RWPE1 (cell line): ENCODE measurements at regions not wholly inside any gene's neighbourhood (a gene's known extent, or its start where the extent isn't known, plus 50 kb on each side); places are given as distances from the start of the nearest gene placed in this dataset.

Experiments used
- CTCF ChIA-PET: fragments of 350-600 bp; sonication (Branson Sonifier 250); formaldehyde crosslinking; extraction: SDS; loops from one replicate; lab custom pipeline; 2021; lab: Yijun Ruan, JAX
- POLR2A ChIA-PET: fragments of 400-600 bp; formaldehyde crosslinking; extraction: SDS; loops from one replicate; lab custom pipeline; 2020; ENCODE audit warnings: antibody characterized with exemption; ENCODE audit not compliant: low non-redundant PET; lab: Yijun Ruan, JAX
- DNase-seq: peaks from one replicate; pipeline ENCODE4 v3.0.0; 2012; ENCODE audit warnings: low spot score
- H3K27ac ChIP-seq: fragments of 450-650 bp; 2 replicates; pipeline ENCODE4 v1.5.1; 2017
- TF ChIP-seq, protein P1 (sequence below): fragments of 450-650 bp; conservative IDR thresholded peaks from 2 replicates; pipeline ENCODE4 v1.5.1; 2017; ENCODE audit warnings: low read depth, mild to moderate bottlenecking

DNA sequence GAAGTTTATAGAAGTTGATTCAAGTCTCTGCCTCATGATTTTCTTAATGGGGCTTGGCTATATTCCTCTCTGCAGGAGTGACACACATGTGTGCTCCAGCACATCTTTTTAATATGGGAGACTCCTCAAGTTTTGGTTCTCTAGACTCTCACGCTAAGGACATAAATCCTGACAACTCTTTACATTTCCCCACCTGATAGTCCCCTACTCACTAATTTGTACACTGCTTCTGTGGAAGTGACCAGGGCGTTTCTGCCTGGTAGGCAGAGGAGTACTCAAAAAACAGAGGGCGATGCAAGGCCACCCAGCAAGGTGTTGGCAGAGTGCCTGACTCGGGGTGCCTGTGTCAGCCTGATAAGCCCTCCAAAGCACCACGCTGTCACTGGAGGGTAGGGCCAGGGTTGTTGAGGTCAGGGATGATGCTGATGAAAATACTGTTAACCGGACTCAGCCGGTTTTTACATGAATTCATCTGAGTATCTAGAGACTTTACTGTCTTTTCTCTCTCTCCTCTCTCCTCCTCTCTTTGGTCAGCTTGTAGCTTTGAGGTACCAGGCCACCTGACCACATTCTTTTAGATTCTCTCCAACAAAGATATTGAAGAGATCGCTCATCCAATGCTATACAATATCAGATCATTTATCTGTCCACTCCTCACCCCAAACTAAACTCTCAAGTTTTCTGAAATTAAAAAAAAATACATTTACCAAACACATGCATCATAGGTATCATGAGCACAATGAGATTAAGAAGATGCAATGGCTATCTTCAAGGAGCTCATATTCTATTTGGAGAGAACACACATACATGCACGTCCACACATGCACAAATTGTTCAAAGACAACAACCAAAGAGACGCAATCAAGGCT, 205.2 kb downstream of the PIK3R1 start:
- no peak overlapping the region for H3K27ac ChIP-seq
- TF ChIP-seq, protein P1, sequence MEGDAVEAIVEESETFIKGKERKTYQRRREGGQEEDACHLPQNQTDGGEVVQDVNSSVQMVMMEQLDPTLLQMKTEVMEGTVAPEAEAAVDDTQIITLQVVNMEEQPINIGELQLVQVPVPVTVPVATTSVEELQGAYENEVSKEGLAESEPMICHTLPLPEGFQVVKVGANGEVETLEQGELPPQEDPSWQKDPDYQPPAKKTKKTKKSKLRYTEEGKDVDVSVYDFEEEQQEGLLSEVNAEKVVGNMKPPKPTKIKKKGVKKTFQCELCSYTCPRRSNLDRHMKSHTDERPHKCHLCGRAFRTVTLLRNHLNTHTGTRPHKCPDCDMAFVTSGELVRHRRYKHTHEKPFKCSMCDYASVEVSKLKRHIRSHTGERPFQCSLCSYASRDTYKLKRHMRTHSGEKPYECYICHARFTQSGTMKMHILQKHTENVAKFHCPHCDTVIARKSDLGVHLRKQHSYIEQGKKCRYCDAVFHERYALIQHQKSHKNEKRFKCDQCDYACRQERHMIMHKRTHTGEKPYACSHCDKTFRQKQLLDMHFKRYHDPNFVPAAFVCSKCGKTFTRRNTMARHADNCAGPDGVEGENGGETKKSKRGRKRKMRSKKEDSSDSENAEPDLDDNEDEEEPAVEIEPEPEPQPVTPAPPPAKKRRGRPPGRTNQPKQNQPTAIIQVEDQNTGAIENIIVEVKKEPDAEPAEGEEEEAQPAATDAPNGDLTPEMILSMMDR: no peak
- no peak for DNase-seq
- ChIA-PET CTCF (interaction anchor here (0.6 kb wide), 1 partner anchor 216 kb away, joined by 3 read pairs; no protein-coding TSS in a partner anchor), POLR2A (interaction anchor here (1.1 kb wide), 1 partner anchor 27 kb away, joined by 3 read pairs; no protein-coding TSS in a partner anchor)

GRCh38 chr5:68421485-68422220, 206.1 kb downstream of the PIK3R1 start:
- H3K27ac ChIP-seq: no peak overlapping the region
- TF ChIP-seq, protein P1: no peak
- ChIA-PET POLR2A (no interaction called here), CTCF (interaction anchor here (0.6 kb wide), 1 partner anchor 216 kb away, joined by 3 read pairs; no protein-coding TSS in a partner anchor)
- no peak for DNase-seq

GRCh38 chr5:68423154-68423811, 207.7 kb downstream of the PIK3R1 start:
- ChIA-PET POLR2A (no interaction called here), CTCF (no interaction called here)
- no peak overlapping the region for H3K27ac ChIP-seq
- DNase-seq: no peak
- TF ChIP-seq, protein P1: no peak

GRCh38 chr5:68424799-68425537, 209.4 kb downstream of the PIK3R1 start:
- DNase-seq: peak; percentile 27
- TF ChIP-seq, protein P1: no peak
- POLR2A ChIA-PET: no interaction called here
- H3K27ac ChIP-seq: peak overlapping the region; percentile 62
- CTCF ChIA-PET: no interaction called here

DNA sequence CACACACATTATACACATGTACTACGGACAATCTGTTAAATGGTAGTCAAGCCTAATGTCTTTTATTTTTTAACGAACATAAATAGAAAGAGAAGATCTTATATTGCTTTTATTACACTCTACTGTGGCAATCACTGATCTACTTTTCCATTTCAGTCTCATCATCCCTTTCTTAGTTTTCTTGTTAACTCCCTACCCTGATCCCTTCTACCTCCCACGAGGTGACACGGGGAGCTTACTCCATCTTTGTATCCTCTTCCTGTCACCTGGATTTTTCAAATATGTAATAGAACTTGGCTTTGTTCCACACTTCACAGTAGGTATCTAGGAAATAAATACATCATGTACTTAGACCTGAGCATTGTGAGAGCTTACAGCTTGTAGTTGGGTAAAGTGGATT, 211.0 kb downstream of the PIK3R1 start:
- ChIA-PET POLR2A (no interaction called here), CTCF (no interaction called here)
- TF ChIP-seq, protein P1: no peak
- H3K27ac ChIP-seq: no peak overlapping the region
- DNase-seq: no peak
